Kidney epithelial cell (primary cell): ENCODE measurements at regions not wholly inside any gene's neighbourhood (a gene's known extent, or its start where the extent isn't known, plus 50 kb on each side); places are given as distances from the start of the nearest gene placed in this dataset.

ENCODE experiments used
- DNase-seq: peaks from one replicate; pipeline ENCODE4 v3.0.0-alpha.2; 2010; ENCODE audit warnings: low read depth
- H3K27me3 ChIP-seq: 2 replicates; pipeline ENCODE4 v1.6.0; 2011; ENCODE audit warnings: low read length; ENCODE audit not compliant: control insufficient read depth, insufficient read depth
- H3K36me3 ChIP-seq: 2 replicates; pipeline ENCODE4 v1.5.1; 2011; ENCODE audit warnings: low read length; ENCODE audit not compliant: control insufficient read depth, insufficient read depth
- H3K4me3 ChIP-seq: 2 replicates; pipeline ENCODE4 v1.5.1; 2011; ENCODE audit warnings: low read depth, mild to moderate bottlenecking, control low read depth, low read length
- TF ChIP-seq, protein P1 (sequence below): IDR thresholded peaks from 2 replicates; pipeline ENCODE4 v1.5.1; 2011; ENCODE audit warnings: mild to moderate bottlenecking, moderate library complexity, low read length, control low read depth, inconsistent platforms; ENCODE audit not compliant: insufficient read depth, poor library complexity, severe bottlenecking

GRCh38 chr3:152756807-152757206 is 78.1 kb upstream of the P2RY1 start:
- no peak for DNase-seq
- TF ChIP-seq, protein P1, sequence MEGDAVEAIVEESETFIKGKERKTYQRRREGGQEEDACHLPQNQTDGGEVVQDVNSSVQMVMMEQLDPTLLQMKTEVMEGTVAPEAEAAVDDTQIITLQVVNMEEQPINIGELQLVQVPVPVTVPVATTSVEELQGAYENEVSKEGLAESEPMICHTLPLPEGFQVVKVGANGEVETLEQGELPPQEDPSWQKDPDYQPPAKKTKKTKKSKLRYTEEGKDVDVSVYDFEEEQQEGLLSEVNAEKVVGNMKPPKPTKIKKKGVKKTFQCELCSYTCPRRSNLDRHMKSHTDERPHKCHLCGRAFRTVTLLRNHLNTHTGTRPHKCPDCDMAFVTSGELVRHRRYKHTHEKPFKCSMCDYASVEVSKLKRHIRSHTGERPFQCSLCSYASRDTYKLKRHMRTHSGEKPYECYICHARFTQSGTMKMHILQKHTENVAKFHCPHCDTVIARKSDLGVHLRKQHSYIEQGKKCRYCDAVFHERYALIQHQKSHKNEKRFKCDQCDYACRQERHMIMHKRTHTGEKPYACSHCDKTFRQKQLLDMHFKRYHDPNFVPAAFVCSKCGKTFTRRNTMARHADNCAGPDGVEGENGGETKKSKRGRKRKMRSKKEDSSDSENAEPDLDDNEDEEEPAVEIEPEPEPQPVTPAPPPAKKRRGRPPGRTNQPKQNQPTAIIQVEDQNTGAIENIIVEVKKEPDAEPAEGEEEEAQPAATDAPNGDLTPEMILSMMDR: no peak
- Histone ChIP-seq H3K27me3 (no peaks in the 10 kb centered on the region), H3K36me3 (no peaks in the 10 kb centered on the region), H3K4me3 (no peak overlapping the region)

DNA sequence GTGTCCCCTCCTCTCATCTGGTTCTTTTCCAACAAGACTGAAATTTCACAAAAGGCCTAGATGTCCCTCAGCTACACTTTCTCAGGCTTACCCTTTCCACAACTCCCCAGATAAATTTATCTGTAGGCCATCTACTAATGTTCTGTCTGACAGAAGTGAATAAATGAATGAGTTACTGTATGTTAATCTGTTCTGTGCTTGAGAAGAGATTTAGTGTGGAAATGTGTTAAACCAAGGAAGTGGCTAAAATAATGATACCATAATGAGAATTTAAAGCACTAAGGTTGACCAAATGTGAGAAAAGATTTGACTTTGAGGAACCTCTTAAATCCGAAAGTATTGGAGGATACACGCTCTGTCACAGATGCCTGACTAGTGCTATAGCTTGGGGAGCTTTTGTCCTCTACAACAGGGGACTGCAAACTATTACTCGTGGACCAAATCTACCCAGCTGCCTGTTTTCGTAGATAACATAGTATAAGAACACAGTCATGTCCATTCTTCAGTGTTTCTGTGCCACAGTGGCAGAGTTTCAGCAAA is 74.8 kb upstream of the P2RY1 start:
- Histone ChIP-seq H3K36me3 (no peaks in the 10 kb centered on the region), H3K27me3 (no peaks in the 10 kb centered on the region), H3K4me3 (no peak overlapping the region)
- TF ChIP-seq, protein P1: no peak
- no peak for DNase-seq

GRCh38 chr3:152760591-152760990 is 74.3 kb upstream of the P2RY1 start:
- Histone ChIP-seq H3K27me3 (no peaks in the 10 kb centered on the region), H3K4me3 (no peak overlapping the region), H3K36me3 (no peaks in the 10 kb centered on the region)
- no peak for DNase-seq
- TF ChIP-seq, protein P1: no peak

- Histone ChIP-seq H3K27me3 (no peaks in the 10 kb centered on the region), H3K4me3 (no peak overlapping the region), H3K36me3 (no peaks in the 10 kb centered on the region)
- no peak for DNase-seq
- TF ChIP-seq, protein P1: no peak
Observed at GRCh38 chr3:152768478-152768877, 66.5 kb upstream of the P2RY1 start.

DNA sequence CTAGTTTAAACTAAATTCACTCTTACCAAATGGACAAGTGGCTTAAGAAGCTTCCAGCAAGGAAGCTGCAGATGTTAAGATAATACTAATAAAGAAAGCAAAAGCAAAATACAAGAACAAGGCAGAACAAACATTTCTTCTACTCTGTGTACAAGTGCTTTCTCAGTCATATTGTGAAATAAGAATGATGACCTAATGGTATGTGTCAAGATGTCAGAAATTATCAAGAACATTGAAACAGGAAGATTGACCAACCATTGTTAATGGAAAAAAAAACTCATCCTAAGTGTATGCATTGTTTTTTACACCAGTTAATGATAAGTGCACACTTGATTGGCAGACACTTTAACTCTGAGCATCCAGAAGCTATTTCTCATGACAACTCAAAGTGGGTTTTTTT is 65.4 kb upstream of the P2RY1 start:
- no peak for DNase-seq
- Histone ChIP-seq H3K4me3 (no peak overlapping the region), H3K27me3 (no peaks in the 10 kb centered on the region), H3K36me3 (no peaks in the 10 kb centered on the region)
- TF ChIP-seq, protein P1: no peak

DNA sequence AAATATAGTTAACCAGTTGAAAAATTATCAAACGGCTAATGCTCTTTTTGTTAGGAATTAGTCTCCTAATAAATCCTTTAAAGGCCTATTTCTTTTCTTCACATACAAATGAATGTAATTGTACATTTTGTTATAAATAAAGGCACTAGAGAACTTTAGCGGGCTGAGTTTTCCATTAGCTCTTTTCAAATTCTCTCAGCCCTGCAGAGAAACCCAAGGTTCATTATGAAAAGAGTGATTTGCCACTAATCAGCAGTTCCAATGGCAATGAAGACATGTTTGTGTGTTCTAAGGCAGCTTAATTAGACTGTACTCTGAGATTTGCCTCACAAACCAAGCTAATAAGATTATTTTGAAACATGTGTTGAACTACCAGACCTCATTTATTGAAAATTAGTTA is 64.6 kb upstream of the P2RY1 start:
- TF ChIP-seq, protein P1: no peak
- Histone ChIP-seq H3K36me3 (no peaks in the 10 kb centered on the region), H3K27me3 (no peaks in the 10 kb centered on the region), H3K4me3 (no peak overlapping the region)
- no peak for DNase-seq
